ENCODE measurements at regions not wholly inside any gene's neighbourhood (a gene's known extent, or its start where the extent isn't known, plus 50 kb on each side); places are given as distances from the start of the nearest gene placed in this dataset.

DNA sequence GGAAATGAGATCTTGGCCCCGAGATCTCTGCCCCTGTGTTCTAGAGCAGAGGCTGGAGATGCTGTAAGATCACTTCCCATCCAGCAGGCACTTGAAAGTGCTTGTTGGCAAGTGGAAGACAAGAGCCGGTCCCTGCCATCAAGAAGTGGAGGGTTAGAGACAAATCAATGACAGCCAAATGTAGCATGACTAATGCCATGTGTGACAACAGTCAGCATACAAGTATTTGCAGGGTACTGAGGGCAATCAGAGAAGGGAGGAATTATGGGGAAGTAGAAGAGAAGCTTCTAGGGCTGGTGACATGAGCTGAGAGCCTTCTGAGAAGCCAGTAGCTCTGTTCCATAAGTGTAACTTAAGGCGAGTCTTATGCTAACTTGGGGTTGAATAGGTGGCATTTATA, 58.6 kb downstream of the TMEM17 start:
- DNase-seq (ENCODE audit: low read depth): no peak
- TF ChIP-seq CTCF (IDR thresholded peaks at IDR 0.05; ENCODE audit: insufficient read depth, low read length): no peak
- no peak overlapping the region for H3K4me3 ChIP-seq (ENCODE audit: low read depth, low read length)

DNA sequence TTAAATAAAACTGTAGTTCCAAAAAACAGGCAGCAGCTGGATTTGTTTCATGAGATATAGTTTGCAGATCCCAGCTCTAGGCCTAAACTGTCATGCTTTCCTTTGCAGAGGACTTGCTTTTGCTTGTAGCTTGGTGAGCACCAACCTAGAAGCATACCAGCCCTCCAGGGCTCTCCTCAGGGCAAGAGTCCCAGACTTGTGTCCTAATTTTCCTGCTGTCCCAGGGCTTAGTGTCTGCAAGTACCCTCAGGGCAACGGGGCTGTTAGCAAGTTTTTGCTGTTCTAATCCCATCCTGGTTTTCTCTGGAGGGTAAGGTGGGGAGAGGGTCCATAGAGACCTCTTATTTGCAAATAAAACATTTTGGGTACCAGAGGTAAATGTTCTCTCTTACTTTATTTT, 59.5 kb downstream of the TMEM17 start:
- no peak for TF ChIP-seq CTCF (IDR thresholded peaks at IDR 0.05; ENCODE audit: insufficient read depth, low read length)
- DNase-seq (ENCODE audit: low read depth): no peak
- no peak overlapping the region for H3K4me3 ChIP-seq (ENCODE audit: low read depth, low read length)

- no peak for DNase-seq (ENCODE audit: low read depth)
- no peak overlapping the region for H3K4me3 ChIP-seq (ENCODE audit: low read depth, low read length)
- TF ChIP-seq CTCF (IDR thresholded peaks at IDR 0.05; ENCODE audit: insufficient read depth, low read length): no peak
These were observed 62.1 kb downstream of the TMEM17 start for GRCh38 chr2:62443886-62444285.

- TF ChIP-seq CTCF (IDR thresholded peaks at IDR 0.05; ENCODE audit: insufficient read depth, low read length): no peak
- no peak overlapping the region for H3K4me3 ChIP-seq (ENCODE audit: low read depth, low read length)
- no peak for DNase-seq (ENCODE audit: low read depth)
These were observed 62.5 kb downstream of the TMEM17 start for GRCh38 chr2:62443471-62443870.

DNA sequence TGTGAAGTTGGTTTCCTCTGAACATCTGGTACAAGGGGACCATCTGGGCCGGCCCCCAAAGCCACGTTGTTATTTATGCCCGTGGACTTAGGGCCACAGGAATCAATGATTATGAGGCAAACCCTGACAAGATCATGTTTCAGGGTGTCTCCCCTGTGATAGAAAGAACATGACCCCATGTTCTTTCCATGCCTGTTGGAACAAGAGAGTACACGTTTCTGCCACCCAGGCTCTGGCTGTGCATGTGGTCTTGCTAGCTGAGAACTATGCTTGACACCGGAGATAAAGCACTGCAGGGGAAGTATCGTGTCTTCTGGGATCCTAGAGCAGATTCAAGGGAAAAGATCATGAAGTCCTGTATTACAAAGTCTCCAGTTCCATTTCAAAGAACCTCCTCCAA, 64.2 kb downstream of the TMEM17 start:
- H3K4me3 ChIP-seq (ENCODE audit: low read depth, low read length): no peak overlapping the region
- no peak for DNase-seq (ENCODE audit: low read depth)
- no peak for TF ChIP-seq CTCF (IDR thresholded peaks at IDR 0.05; ENCODE audit: insufficient read depth, low read length)

GRCh38 chr2:62441421-62441820, 64.6 kb downstream of the TMEM17 start:
- no peak for TF ChIP-seq CTCF (IDR thresholded peaks at IDR 0.05; ENCODE audit: insufficient read depth, low read length)
- no peak for DNase-seq (ENCODE audit: low read depth)
- H3K4me3 ChIP-seq (ENCODE audit: low read depth, low read length): no peak overlapping the region

DNA sequence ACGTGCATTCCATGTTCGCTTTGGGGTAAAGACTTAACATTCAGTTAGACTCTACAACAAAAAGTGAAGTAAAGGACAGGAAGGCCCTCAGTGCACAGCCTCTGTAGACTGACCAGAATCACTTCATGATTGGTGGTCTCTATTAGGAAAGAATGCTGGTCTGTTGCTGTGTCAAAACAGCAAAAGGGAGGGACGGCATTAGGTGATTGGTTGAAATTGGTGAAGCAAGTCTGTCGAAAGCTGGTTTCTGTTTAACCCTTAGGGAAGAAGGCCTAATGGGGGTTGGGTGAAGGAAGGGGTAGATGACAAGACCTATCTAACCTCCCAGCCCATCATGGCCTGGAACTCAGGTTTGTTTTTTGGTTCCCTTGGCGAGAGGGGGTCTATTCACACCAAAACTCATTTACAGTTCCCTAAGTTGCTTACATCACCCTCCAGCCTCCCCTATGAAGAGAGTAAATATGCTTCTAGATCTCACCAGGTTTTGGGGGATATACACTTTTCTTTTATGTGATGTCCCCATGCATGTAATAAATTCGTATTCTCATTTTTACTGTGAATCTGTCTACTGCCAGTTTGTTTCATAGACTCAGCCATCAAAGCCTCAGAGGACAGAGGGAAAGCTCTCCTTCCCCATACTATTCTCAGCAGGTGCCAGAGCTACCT, 65.6 kb downstream of the TMEM17 start:
- H3K4me3 ChIP-seq (ENCODE audit: low read depth, low read length): no peak overlapping the region
- TF ChIP-seq CTCF (IDR thresholded peaks at IDR 0.05; ENCODE audit: insufficient read depth, low read length): no peak
- DNase-seq (ENCODE audit: low read depth): no peak

All from fibroblast of the aortic adventitia (primary cell).